Neural cell (in vitro differentiated cells): ENCODE measurements at regions not wholly inside any gene's neighbourhood (a gene's known extent, or its start where the extent isn't known, plus 50 kb on each side); places are given as distances from the start of the nearest gene placed in this dataset.

Experiments used
- H2AFZ ChIP-seq: fragments of 200-600, 300-800 bp; sonication (generic), shearing (Covaris generic); 2 replicates; pipeline ENCODE4 v1.6.0; 2014; ENCODE audit warnings: low read depth, mild to moderate bottlenecking, antibody characterized with exemption, low read length, moderate library complexity
- H3F3A ChIP-seq: fragments of 200-600 bp; shearing (Covaris generic); 2 replicates; pipeline ENCODE4 v1.6.1; 2016; ENCODE audit warnings: mild to moderate bottlenecking, moderate library complexity, mixed read lengths, antibody characterized with exemption, low read length; ENCODE audit not compliant: insufficient read depth, poor library complexity, severe bottlenecking
- H3K27ac ChIP-seq: fragments of 200-600, 300-800 bp; sonication (generic), shearing (Covaris generic); 2 replicates; pipeline ENCODE4 v1.5.1; 2014; ENCODE audit warnings: mild to moderate bottlenecking, low read length, moderate library complexity
- H3K27me3 ChIP-seq: fragments of 300-800, 200-600 bp; sonication (generic), shearing (Covaris generic); 2 replicates; pipeline ENCODE4 v1.6.0; 2014; ENCODE audit warnings: mild to moderate bottlenecking, low read depth, low read length, moderate library complexity; ENCODE audit not compliant: insufficient read depth
- H3K36me3 ChIP-seq: fragments of 300-800, 200-600 bp; sonication (generic), shearing (Covaris generic); 2 replicates; pipeline ENCODE4 v1.5.1; 2014; ENCODE audit warnings: mild to moderate bottlenecking, antibody characterized with exemption, low read length, moderate library complexity; ENCODE audit not compliant: insufficient read depth
- H3K4me2 ChIP-seq: fragments of 300-800, 200-600 bp; sonication (generic), shearing (Covaris generic); 2 replicates; pipeline ENCODE4 v1.6.0; 2014; ENCODE audit warnings: mild to moderate bottlenecking, low read length
- H3K4me3 ChIP-seq: fragments of 300-800, 200-600 bp; sonication (generic), shearing (Covaris generic); 2 replicates; pipeline ENCODE4 v1.5.1; 2014; ENCODE audit warnings: mild to moderate bottlenecking, low read length, moderate library complexity
- H3K79me2 ChIP-seq: fragments of 200-600 bp; shearing (Covaris generic); replicated peaks from 2 replicates; pipeline ENCODE4 v1.6.0; 2014; ENCODE audit warnings: mild to moderate bottlenecking, low read length, moderate library complexity; ENCODE audit not compliant: insufficient read depth
- H3K9ac ChIP-seq: fragments of 300-800, 200-600 bp; sonication (generic), shearing (Covaris generic); 2 replicates; pipeline ENCODE4 v1.6.1; 2016; ENCODE audit warnings: mild to moderate bottlenecking, low read length, mixed read lengths
- H3K9me2 ChIP-seq: fragments of 200-600 bp; shearing (Covaris generic); 2 replicates; pipeline ENCODE4 v1.6.1; 2016; ENCODE audit warnings: mild to moderate bottlenecking, low read length, mixed read lengths; ENCODE audit not compliant: insufficient read depth
- H3K9me3 ChIP-seq: fragments of 200-600, 300-800 bp; sonication (generic), shearing (Covaris generic); 2 replicates; pipeline ENCODE4 v1.6.1; 2016; ENCODE audit warnings: mild to moderate bottlenecking, mixed run types, low read length, moderate library complexity, mixed read lengths
- H4K20me1 ChIP-seq: fragments of 200-600 bp; shearing (Covaris generic); 2 replicates; pipeline ENCODE4 v1.6.1; 2016; ENCODE audit warnings: mild to moderate bottlenecking, mixed run types; ENCODE audit not compliant: insufficient read depth
- EP300 ChIP-seq: fragments of 450-650 bp; conservative IDR thresholded peaks from 2 replicates; pipeline ENCODE4 v1.6.1; 2014; ENCODE audit warnings: antibody characterized with exemption, mild to moderate bottlenecking, moderate library complexity; ENCODE audit not compliant: poor library complexity, severe bottlenecking
- EZH2 ChIP-seq: fragments of 200-600, 300-800 bp; shearing (Covaris generic), sonication (generic); IDR thresholded peaks from 2 replicates; pipeline ENCODE4 v1.6.1; 2014; ENCODE audit warnings: antibody characterized with exemption, low read length, borderline replicate concordance, mild to moderate bottlenecking; ENCODE audit not compliant: insufficient read depth, poor library complexity, severe bottlenecking
- MXI1 ChIP-seq: fragments of 450-650 bp; conservative IDR thresholded peaks from 2 replicates; pipeline ENCODE4 v1.6.1; 2014; ENCODE audit warnings: antibody characterized with exemption, mild to moderate bottlenecking; ENCODE audit not compliant: poor library complexity, severe bottlenecking
- POLR2AphosphoS5 ChIP-seq: IDR thresholded peaks from 2 replicates; pipeline ENCODE4 v1.6.1; 2012
- RAD21 ChIP-seq: fragments of 450-650 bp; conservative IDR thresholded peaks from 2 replicates; pipeline ENCODE4 v1.6.1; 2014; ENCODE audit warnings: antibody characterized with exemption, mild to moderate bottlenecking, moderate library complexity
- SMC3 ChIP-seq: fragments of 450-650 bp; conservative IDR thresholded peaks from 2 replicates; pipeline ENCODE4 v1.6.1; 2014; ENCODE audit warnings: antibody characterized with exemption, mild to moderate bottlenecking, moderate library complexity; ENCODE audit not compliant: poor library complexity
- TAF1 ChIP-seq: IDR thresholded peaks from 2 replicates; pipeline ENCODE4 v1.6.1; 2012; ENCODE audit warnings: low read depth
- TF ChIP-seq, protein P1 (sequence below): IDR thresholded peaks from 2 replicates; pipeline ENCODE4 v1.6.1; 2012; ENCODE audit warnings: borderline replicate concordance
- TF ChIP-seq, protein P2 (sequence below): fragments of 450-650 bp; IDR thresholded peaks from 2 replicates; pipeline ENCODE4 v1.5.1; 2014; ENCODE audit warnings: antibody characterized with exemption, mild to moderate bottlenecking, moderate library complexity; ENCODE audit not compliant: poor library complexity, severe bottlenecking

DNA sequence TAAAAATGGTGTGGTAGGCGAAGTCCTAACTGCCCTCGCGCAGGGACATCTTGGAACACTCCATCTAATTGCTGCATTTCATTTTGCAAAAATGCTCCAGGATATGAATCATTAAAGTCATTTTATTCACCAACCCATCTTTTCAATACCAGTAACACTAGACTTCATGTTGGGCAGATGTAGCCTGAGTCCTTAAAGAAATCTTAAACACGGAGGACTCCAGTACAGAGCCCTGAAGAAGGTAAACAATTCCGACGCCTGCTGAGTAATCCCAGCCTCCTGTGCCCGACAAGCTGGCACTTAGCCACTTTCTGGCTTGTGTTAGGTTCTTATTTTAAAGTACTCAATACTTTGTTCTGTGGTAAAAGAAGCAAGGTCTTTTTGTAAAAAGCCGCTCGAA lies 58.0 kb upstream of the IRS2 start:
- no peaks in the 10 kb centered on the region for H3K36me3 ChIP-seq
- TF ChIP-seq EP300 (no peak), RAD21 (no peak), POLR2AphosphoS5 (no peak), MXI1 (no peak), SMC3 (no peak), TAF1 (no peak), EZH2 (no peak)
- TF ChIP-seq, protein P1, sequence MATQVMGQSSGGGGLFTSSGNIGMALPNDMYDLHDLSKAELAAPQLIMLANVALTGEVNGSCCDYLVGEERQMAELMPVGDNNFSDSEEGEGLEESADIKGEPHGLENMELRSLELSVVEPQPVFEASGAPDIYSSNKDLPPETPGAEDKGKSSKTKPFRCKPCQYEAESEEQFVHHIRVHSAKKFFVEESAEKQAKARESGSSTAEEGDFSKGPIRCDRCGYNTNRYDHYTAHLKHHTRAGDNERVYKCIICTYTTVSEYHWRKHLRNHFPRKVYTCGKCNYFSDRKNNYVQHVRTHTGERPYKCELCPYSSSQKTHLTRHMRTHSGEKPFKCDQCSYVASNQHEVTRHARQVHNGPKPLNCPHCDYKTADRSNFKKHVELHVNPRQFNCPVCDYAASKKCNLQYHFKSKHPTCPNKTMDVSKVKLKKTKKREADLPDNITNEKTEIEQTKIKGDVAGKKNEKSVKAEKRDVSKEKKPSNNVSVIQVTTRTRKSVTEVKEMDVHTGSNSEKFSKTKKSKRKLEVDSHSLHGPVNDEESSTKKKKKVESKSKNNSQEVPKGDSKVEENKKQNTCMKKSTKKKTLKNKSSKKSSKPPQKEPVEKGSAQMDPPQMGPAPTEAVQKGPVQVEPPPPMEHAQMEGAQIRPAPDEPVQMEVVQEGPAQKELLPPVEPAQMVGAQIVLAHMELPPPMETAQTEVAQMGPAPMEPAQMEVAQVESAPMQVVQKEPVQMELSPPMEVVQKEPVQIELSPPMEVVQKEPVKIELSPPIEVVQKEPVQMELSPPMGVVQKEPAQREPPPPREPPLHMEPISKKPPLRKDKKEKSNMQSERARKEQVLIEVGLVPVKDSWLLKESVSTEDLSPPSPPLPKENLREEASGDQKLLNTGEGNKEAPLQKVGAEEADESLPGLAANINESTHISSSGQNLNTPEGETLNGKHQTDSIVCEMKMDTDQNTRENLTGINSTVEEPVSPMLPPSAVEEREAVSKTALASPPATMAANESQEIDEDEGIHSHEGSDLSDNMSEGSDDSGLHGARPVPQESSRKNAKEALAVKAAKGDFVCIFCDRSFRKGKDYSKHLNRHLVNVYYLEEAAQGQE, result no peak
- TF ChIP-seq, protein P2, sequence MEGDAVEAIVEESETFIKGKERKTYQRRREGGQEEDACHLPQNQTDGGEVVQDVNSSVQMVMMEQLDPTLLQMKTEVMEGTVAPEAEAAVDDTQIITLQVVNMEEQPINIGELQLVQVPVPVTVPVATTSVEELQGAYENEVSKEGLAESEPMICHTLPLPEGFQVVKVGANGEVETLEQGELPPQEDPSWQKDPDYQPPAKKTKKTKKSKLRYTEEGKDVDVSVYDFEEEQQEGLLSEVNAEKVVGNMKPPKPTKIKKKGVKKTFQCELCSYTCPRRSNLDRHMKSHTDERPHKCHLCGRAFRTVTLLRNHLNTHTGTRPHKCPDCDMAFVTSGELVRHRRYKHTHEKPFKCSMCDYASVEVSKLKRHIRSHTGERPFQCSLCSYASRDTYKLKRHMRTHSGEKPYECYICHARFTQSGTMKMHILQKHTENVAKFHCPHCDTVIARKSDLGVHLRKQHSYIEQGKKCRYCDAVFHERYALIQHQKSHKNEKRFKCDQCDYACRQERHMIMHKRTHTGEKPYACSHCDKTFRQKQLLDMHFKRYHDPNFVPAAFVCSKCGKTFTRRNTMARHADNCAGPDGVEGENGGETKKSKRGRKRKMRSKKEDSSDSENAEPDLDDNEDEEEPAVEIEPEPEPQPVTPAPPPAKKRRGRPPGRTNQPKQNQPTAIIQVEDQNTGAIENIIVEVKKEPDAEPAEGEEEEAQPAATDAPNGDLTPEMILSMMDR, result no peak
- H4K20me1 ChIP-seq, result no peaks in the 10 kb centered on the region
- no peaks in the 10 kb centered on the region for H3K9me3 ChIP-seq
- no peaks in the 10 kb centered on the region for H3K79me2 ChIP-seq
- H3K9ac ChIP-seq, result no peak overlapping the region
- H2AFZ ChIP-seq, result no peak overlapping the region
- H3F3A ChIP-seq, result no peaks in the 10 kb centered on the region
- no peak overlapping the region for H3K27ac ChIP-seq
- H3K4me2 ChIP-seq, result no peak overlapping the region
- no peak overlapping the region for H3K4me3 ChIP-seq
- no peaks in the 10 kb centered on the region for H3K9me2 ChIP-seq
- H3K27me3 ChIP-seq, result no peaks in the 10 kb centered on the region

- no peak for TF ChIP-seq SMC3
- TF ChIP-seq TAF1, result no peak
- TF ChIP-seq RAD21, result no peak
- TF ChIP-seq POLR2AphosphoS5, result no peak
- TF ChIP-seq, protein P1, result no peak
- no peak for TF ChIP-seq MXI1
- TF ChIP-seq, protein P2, result no peak
- no peak for TF ChIP-seq EP300
- TF ChIP-seq EZH2, result no peak
- H3K9me2 ChIP-seq, result no peaks in the 10 kb centered on the region
- no peaks in the 10 kb centered on the region for H3K9me3 ChIP-seq
- no peaks in the 10 kb centered on the region for H4K20me1 ChIP-seq
- H3K27ac ChIP-seq, result no peak overlapping the region
- H3F3A ChIP-seq, result no peaks in the 10 kb centered on the region
- no peak overlapping the region for H3K4me3 ChIP-seq
- no peaks in the 10 kb centered on the region for H3K79me2 ChIP-seq
- H3K9ac ChIP-seq, result no peak overlapping the region
- H3K27me3 ChIP-seq, result no peaks in the 10 kb centered on the region
- no peak overlapping the region for H3K4me2 ChIP-seq
- no peaks in the 10 kb centered on the region for H3K36me3 ChIP-seq
- H2AFZ ChIP-seq, result no peak overlapping the region
Observed at GRCh38 chr13:109843695-109844094, 57.3 kb upstream of the IRS2 start.
